MM.1S (cell line): ENCODE measurements at regions not wholly inside any gene's neighbourhood (a gene's known extent, or its start where the extent isn't known, plus 50 kb on each side); places are given as distances from the start of the nearest gene placed in this dataset.

Experiments
- CTCF ChIP-seq: fragments of 300-600 bp; sonication (generic); IDR thresholded peaks from 2 replicates; pipeline ENCODE4 v1.5.1; 2016; ENCODE audit warnings: antibody characterized with exemption, low read length, mixed read lengths
- EZH2 ChIP-seq: fragments of 300-600 bp; sonication (generic); optimal IDR thresholded peaks from 2 replicates; pipeline ENCODE3; 2017; ENCODE audit warnings: low read depth, mild to moderate bottlenecking, antibody characterized with exemption, low read length, mixed read lengths
- EZH2phosphoT487 ChIP-seq: fragments of 300-600 bp; sonication (generic); IDR thresholded peaks from 2 replicates; pipeline ENCODE4 v1.6.1; 2018; ENCODE audit warnings: antibody characterized with exemption, low read length

GRCh38 chr3:31439890-31440750 lies 92.6 kb upstream of the STT3B start:
- TF ChIP-seq CTCF (no peak), EZH2 (no peak), EZH2phosphoT487 (no peak)
